Right hindlimb (tissue), 1 donor: ENCODE measurements at regions not wholly inside any gene's neighbourhood (a gene's known extent, or its start where the extent isn't known, plus 50 kb on each side); places are given as distances from the start of the nearest gene placed in this dataset.
"Not testable (repeated sequence)": the region's sequence is repeated elsewhere in the genome, so short reads cannot be mapped to it uniquely, and the experiment has no call there.

Experiments used
- DNase-seq: peaks from one replicate; pipeline ENCODE4 v3.0.0-alpha.2; 2018

DNA sequence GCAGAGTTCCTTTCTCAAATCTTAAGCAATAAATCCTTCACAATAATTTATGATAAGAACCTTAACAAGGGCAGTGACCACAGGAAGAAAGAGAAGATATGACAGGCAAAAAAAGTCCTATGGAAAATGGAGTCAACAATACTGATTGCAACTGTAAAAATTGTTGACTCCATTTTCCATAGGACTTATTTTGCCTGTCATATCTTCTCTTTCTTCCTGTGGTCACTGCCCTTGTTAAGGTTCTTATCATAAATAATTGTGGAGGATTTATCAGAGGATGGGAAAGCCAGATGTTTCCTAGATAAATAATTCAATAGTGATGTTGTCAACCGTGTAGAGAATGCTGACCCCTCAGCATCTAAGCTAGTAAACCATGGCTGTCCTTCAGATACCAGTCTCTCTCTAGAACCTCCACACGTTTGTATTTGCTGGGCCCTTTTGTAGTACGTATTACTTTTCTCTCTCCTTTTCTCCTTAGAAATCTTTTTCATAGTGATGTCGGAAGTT, 172.6 kb upstream of the BET1 start:
- DNase-seq, result no peak

DNA sequence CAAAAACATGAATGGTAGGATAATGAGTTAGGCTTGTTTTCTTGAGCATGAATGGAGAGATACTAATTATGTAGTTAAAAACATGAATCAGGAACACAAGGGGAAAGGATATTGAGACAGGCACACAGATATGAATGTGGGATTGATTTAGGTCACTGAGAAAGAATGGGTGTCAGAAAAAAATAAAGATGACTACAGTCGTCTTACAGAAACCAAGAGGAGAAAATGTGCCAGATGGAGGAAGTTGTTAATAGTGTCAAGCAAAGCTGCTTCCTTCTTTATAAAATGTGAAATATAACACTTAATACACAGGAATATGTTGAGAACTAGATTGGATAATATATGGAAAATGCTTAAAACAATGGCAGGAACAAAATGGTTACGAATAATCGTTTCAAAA, 173.3 kb upstream of the BET1 start:
- no peak for DNase-seq

DNA sequence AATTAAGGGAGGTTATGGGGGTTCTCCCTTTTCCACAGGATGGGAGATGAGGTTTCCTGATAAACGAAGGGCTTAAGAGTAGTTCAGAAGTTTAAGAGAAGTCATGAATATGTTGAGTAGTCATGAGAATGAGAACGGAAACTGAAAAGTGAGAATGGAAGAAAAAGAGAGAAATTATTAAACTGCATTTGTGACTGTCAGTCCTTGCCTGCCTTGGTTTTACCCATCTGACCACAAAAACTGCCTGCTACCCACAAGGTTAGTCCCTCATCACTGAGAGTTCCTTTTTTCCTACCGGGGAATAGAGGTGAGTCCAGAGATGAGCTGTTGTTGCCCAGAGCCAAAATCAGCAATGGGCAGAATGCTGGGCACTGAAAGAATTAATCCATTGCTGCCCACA, 174.1 kb upstream of the BET1 start:
- no peak for DNase-seq

DNA sequence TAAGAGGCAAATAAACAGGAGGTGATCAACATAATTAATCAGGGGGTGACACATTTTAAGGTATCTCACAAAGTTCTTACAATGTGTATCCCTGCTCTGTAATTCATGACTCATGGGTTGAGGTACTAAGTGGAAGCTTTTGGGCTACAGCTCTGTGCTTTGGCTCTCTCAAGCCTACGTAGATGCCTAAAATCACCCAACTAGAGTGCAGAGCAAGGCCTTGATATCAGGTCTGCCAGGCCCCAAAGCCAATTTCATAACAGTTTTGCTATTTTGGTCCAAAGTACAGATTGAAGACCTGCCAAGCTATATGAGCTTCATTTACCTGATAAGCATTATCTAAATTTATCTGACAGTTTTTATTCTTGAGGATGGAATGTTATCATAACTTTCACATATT, 175.3 kb upstream of the BET1 start:
- no peak for DNase-seq

DNA sequence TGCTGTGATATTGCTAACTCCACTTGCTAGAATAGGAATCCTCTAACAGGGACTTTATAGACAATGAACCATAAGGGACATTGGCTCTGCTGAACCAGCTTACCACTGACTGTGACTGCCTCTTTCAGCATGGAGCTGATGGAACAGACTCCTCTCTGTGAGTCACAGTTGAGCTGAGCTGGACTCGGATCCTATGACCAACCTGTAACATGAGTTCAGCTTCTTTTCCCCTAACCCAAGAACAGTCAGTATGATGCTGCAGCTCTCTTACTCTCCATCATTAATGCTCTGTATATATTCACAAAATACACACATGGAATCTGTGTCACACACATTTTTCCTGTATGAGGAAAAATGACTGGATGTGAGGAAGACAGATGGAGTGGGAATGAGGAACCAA, 177.9 kb upstream of the BET1 start:
- DNase-seq, result no peak

DNA sequence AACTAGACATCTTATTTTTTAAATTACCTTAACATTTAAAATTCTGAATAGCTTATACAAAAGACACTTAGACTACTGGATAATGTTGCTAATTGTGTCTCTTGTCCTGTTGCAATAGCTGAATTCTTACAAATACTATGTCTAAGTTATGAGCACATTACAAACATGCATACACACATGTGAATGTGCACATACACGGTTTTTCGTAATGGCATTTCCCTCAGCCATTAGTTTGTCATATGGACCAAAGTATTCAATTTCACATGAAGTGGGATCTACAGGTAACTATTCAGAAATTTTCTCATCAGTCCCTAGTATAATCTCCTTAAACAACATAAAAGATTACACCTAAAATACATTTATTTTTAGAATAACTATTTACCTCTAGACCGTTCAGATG, 178.6 kb upstream of the BET1 start:
- no peak for DNase-seq

GRCh38 chr7:94183289-94183749, 179.2 kb upstream of the BET1 start:
- peak; percentile 39 for DNase-seq

DNA sequence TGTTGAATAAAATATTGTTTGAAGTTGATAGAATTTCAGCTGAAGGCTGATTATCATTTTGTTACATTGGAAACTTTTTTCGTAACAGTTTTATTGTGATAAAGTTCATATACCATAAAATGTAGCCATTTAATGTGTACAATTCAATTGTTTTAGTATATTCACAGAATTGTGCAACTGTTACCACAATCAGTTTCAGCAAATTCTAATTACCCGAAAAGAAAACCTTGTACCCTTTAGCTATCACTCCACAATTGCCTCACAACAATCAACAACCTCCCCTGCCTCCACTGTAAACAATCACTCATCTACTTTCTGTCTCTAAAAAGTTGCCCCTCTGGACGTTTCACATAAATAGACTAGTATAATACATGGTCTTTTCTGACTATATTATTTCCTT, 179.7 kb upstream of the BET1 start:
- DNase-seq, result no peak

DNA sequence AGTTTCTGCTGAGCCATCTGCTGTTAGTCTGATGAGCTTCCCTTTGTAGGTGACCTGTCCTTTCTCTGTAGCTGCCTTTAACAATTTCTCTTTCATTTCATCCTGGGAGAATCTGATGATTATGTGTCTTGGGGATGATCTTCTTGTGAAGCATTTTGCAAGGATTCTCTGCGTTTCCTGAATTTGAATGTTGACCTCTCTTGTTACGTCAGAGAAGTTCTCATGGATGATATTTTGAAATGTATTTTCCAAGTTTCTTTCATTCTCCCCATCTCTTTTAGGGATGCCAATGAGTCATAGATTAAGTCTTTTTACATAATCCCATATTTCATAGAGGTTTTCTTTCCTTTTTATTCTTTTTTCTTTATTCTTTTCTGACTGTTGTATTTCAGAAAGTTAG, 184.2 kb upstream of the BET1 start:
- DNase-seq, result no peak

GRCh38 chr7:94190599-94191061, 186.5 kb upstream of the BET1 start:
- DNase-seq, result peak; percentile 84

DNA sequence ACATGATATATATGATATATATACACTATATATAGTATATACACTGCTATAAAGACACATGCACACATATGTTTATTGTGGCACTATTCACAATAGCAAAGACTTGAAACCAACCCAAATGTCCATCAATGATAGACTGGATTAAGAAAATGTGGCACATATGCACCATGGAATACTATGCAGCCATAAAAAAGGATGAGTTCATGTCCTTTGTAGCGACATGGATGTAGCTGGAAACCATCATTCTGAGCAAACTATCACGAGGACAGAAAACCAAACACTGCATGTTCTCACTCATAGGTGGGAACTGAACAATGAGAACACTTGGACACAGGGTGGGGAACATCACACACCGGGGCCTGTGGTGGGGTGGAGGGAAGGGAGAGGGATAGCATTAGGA, 190.3 kb upstream of the BET1 start:
- not testable (repeated sequence) for DNase-seq

DNA sequence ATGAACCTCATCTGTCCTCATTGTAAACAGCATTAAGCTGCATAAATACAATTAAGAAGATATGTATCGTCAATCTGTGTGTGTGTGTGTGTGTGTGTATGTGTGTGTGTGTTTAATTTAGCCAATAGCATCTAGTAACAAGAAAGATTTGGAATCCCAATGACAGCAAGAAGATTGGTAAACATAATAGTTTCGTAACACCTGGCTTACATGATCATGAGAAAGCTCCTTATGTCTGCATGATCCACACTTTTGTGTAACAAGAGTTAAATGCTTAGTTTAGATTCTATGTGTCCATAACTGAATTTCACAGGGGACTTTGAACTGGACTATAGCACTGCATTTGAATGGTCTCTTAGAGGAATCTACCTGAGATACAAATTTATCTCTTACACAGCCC, 191.0 kb upstream of the BET1 start:
- DNase-seq, result no peak

- DNase-seq, result no peak
Observed at GRCh38 chr7:94195813-94196212, 191.7 kb upstream of the BET1 start.

DNA sequence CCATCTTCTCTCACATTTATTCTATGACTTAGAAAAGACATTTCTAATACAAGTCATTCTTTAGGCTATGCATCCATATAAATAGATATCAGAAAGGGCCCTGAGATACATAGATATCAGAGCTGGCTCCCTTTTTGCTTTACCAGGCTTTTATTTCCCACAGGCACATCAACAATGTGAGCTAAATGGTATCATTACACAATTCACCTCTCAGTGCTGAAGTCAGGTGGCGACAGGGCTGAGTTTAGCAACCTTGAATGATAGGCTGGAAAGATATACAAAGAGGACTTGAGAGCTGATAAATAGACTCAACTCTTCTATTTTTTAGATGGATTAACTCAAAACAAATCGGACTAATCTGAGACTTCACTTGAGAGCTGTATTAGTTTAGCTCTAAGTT, 189.2 kb upstream of the COL1A2 start:
- DNase-seq, result no peak

- no peak for DNase-seq
Observed at GRCh38 chr7:94206295-94206694, 188.4 kb upstream of the COL1A2 start.

DNA sequence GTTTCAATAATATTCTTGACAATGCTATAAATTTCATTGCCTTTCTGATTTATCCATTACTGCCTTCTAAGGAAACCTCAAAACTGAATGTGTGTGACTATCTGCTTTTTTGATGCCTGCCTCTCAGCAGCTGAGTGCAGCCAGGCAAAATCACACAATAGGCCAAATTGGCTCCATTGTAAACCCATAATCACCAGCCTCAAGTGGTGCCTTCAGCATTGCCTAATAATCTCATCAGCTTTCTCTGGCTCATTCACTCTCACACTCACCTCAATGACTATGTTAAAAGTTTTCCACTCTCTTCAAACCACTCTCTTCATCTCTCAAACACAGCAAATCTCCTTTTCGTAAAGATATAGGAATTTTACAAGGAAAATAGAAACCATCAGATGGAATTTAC, 182.5 kb upstream of the COL1A2 start:
- no peak for DNase-seq

DNA sequence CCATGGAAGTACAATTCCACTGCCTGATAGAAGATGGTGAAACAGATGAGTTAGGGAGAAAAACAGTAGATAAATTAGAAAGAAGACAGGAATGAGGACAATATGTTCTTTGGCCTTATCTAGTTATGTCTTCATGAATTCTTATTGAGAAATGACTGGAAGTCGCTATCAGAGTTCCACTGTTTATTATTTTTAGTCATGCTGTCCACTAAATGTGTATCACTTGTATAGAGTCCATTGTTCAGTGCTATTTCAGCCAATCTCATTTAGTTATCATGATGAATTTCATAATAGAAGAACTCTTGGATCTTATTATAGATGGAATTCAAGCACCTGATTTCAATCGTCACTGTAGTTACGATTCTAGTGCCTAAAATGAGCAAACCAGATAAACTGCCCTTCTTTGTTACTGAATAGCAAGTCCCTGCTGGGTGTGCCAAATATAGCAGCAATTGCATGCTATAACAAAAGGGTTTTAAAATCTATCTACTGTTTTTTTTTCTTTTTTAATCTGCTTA, 177.7 kb upstream of the COL1A2 start:
- no peak for DNase-seq

DNA sequence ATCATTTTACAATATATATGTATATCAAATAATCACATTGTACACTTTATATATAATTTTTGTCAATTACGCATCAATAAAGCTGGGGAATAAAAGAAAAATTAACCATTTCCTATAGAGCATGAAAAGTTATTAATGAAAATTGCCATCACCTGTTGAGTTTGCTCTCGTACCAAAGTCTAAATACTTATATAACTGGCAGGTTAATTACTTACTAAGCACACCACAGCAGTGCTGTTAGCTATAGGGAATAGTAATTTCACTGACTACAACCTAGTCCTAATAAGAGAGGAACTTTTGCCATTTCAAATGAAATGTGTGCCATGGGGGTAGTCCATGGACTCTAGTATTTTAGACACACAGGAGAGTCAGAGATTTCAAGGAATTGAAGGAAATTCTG, 176.9 kb upstream of the COL1A2 start:
- no peak for DNase-seq

DNA sequence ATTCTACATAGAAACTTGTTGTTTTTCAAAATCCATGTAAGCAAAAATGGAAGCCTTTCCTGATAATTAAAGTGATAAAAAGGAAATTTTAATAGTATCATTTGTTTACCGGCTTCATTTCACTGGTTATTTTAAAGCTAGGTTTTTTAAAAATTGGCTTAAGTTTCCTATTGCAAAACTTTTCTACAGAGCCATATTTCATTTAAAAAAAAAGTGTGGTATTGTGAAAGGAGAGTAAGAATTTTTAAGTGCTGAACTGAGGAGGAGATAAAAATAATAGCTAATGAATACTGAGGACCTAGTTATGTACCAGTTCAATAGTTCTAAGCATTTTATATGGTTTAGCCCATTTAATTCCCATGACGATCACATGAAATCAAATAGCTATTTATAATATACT, 172.2 kb upstream of the COL1A2 start:
- DNase-seq, result no peak

GRCh38 chr7:94223375-94224084, 171.2 kb upstream of the COL1A2 start:
- peak; percentile 20 for DNase-seq

- DNase-seq, result no peak
Observed at GRCh38 chr7:94228223-94228622, 166.5 kb upstream of the COL1A2 start.

GRCh38 chr7:94228678-94229077, 166.0 kb upstream of the COL1A2 start:
- no peak for DNase-seq

GRCh38 chr7:94231305-94231704, 163.4 kb upstream of the COL1A2 start:
- DNase-seq, result no peak

- no peak for DNase-seq
Observed at GRCh38 chr7:94236960-94237359, 157.7 kb upstream of the COL1A2 start.

DNA sequence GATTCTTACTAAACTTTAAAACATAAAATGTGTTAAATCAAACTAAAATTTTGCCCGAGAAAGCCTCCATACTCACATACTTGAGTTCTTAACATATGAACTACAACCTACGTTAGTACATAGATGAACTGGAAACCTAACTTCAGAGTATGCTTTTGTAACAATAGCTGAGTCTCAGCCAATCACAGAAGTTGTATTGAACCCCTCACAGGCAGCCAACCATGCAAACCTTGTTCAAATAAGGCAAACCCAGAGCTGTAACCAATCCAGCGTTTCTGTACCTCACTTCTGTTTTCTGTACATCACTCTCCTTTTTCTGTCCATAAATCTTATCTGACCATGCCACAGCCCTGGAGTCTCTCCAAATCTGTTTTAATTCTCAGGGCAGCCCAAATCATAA, 157.3 kb upstream of the COL1A2 start:
- no peak for DNase-seq
